ENCODE measurements at regions not wholly inside any gene's neighbourhood (a gene's known extent, or its start where the extent isn't known, plus 50 kb on each side); places are given as distances from the start of the nearest gene placed in this dataset.

GRCh38 chrY:8808611-8809010, 528.7 kb upstream of the TSPY4 start:
- Histone ChIP-seq H3K9me3 (no peaks in the 10 kb centered on the region), H3K4me3 (no peak overlapping the region), H3K27me3 (ENCODE audit: low read depth) (no peaks in the 10 kb centered on the region), H3K27ac (no peak overlapping the region), H3K36me3 (no peaks in the 10 kb centered on the region), H3K4me1 (no peaks in the 10 kb centered on the region)
- no peak for ATAC-seq
- TF ChIP-seq CTCF (IDR thresholded peaks at IDR 0.05) = no peak
- intact Hi-C loops (cut with DNase I) = no loop called here
- DNase-seq = no peak

GRCh38 chrY:8809076-8809475, 528.2 kb upstream of the TSPY4 start:
- ATAC-seq = no peak
- no peak for TF ChIP-seq CTCF (IDR thresholded peaks at IDR 0.05)
- H3K4me1 ChIP-seq = no peaks in the 10 kb centered on the region
- H3K27me3 ChIP-seq (ENCODE audit: low read depth) = no peaks in the 10 kb centered on the region
- intact Hi-C loops (cut with DNase I) = no loop called here
- H3K9me3 ChIP-seq = no peaks in the 10 kb centered on the region
- DNase-seq = no peak
- H3K36me3 ChIP-seq = no peaks in the 10 kb centered on the region
- H3K4me3 ChIP-seq = no peak overlapping the region
- no peak overlapping the region for H3K27ac ChIP-seq

- no peaks in the 10 kb centered on the region for H3K27me3 ChIP-seq (ENCODE audit: low read depth)
- no peak for TF ChIP-seq CTCF (IDR thresholded peaks at IDR 0.05)
- no peak overlapping the region for H3K4me3 ChIP-seq
- no peaks in the 10 kb centered on the region for H3K36me3 ChIP-seq
- H3K27ac ChIP-seq = no peak overlapping the region
- intact Hi-C loops (cut with DNase I) = no loop called here
- peak in 1 of 2 donors; percentile 55 for ATAC-seq
- H3K4me1 ChIP-seq = no peaks in the 10 kb centered on the region
- no peaks in the 10 kb centered on the region for H3K9me3 ChIP-seq
- DNase-seq = no peak
These were observed 523.1 kb upstream of the TSPY4 start for GRCh38 chrY:8814143-8814542.

- intact Hi-C loops (cut with DNase I) = no loop called here
- no peak for ATAC-seq
- DNase-seq = no peak
These were observed 521.6 kb upstream of the TSPY4 start for GRCh38 chrY:8815616-8816015.

GRCh38 chrY:8820032-8820431, 517.2 kb upstream of the TSPY4 start:
- TF ChIP-seq CTCF (IDR thresholded peaks at IDR 0.05) = no peak
- Histone ChIP-seq H3K27ac (no peak overlapping the region), H3K9me3 (no peaks in the 10 kb centered on the region), H3K27me3 (ENCODE audit: low read depth) (no peaks in the 10 kb centered on the region), H3K4me1 (no peaks in the 10 kb centered on the region), H3K36me3 (no peaks in the 10 kb centered on the region), H3K4me3 (no peak overlapping the region)
- ATAC-seq (no peak), DNase-seq (no peak)
- intact Hi-C loops (cut with DNase I) = no loop called here

More at GRCh38 chrY:8815616-8816015, 521.6 kb upstream of the TSPY4 start:
- no peaks in the 10 kb centered on the region for H3K9me3 ChIP-seq
- no peak overlapping the region for H3K4me3 ChIP-seq
- no peaks in the 10 kb centered on the region for H3K36me3 ChIP-seq
- H3K4me1 ChIP-seq = no peaks in the 10 kb centered on the region
- H3K27me3 ChIP-seq (ENCODE audit: low read depth) = no peaks in the 10 kb centered on the region
- TF ChIP-seq CTCF (IDR thresholded peaks at IDR 0.05) = no peak
- no peak overlapping the region for H3K27ac ChIP-seq

GRCh38 chrY:8821106-8821505, 516.2 kb upstream of the TSPY4 start:
- no peaks in the 10 kb centered on the region for H3K36me3 ChIP-seq
- intact Hi-C loops (cut with DNase I) = no loop called here
- no peak for TF ChIP-seq CTCF (IDR thresholded peaks at IDR 0.05)
- H3K9me3 ChIP-seq = no peaks in the 10 kb centered on the region
- H3K4me3 ChIP-seq = no peak overlapping the region
- no peaks in the 10 kb centered on the region for H3K27me3 ChIP-seq (ENCODE audit: low read depth)
- H3K27ac ChIP-seq = no peak overlapping the region
- H3K4me1 ChIP-seq = no peaks in the 10 kb centered on the region
- ATAC-seq (no peak), DNase-seq (no peak)
